ENCODE measurements at regions not wholly inside any gene's neighbourhood (a gene's known extent, or its start where the extent isn't known, plus 50 kb on each side); places are given as distances from the start of the nearest gene placed in this dataset.

- CTCF ChIA-PET, result no interaction called here
- Histone ChIP-seq H3K4me1 (replicated peaks; ENCODE audit: insufficient read depth) (no peaks in the 10 kb centered on the region), H3K9me3 (ENCODE audit: insufficient read depth, low read depth) (no peaks in the 10 kb centered on the region), H2AFZ (no peak overlapping the region), H3F3A (ENCODE audit: insufficient read depth, low read depth) (no peaks in the 10 kb centered on the region), H3K79me2 (ENCODE audit: low read depth) (no peaks in the 10 kb centered on the region), H3K9me2 (ENCODE audit: insufficient read depth) (no peaks in the 10 kb centered on the region), H4K20me1 (ENCODE audit: insufficient read depth) (no peaks in the 10 kb centered on the region), H3K4me3 (no peak overlapping the region), H3K36me3 (ENCODE audit: low read depth) (no peaks in the 10 kb centered on the region), H3K27ac (no peak overlapping the region), H3K27me3 (ENCODE audit: insufficient read depth, low read depth) (no peaks in the 10 kb centered on the region), H3K4me2 (no peak overlapping the region)
- no TSS peak for BruUV-seq (replicated peaks)
- POLR2A ChIA-PET (ENCODE audit: unreplicated experiment), result no interaction called here
- intact Hi-C loops (cut with micrococcal nuclease; ENCODE audit: unreplicated experiment), result no loop called here
- TF ChIP-seq CTCF (conservative IDR thresholded peaks at IDR 0.05) (no peak), EZH2 (IDR thresholded peaks at IDR 0.05; ENCODE audit: low read depth) (no peak)
- no peak for DNase-seq
Observed at GRCh38 chr3:177490626-177491025, 293.3 kb upstream of the TBL1XR1 start.

- H3K9me3 ChIP-seq (ENCODE audit: insufficient read depth, low read depth), result peaks cover 1% of the 10 kb centered on the region; the same call in 1 of the 2 replicates
- H3K27ac ChIP-seq, result no peak overlapping the region
- intact Hi-C loops (cut with micrococcal nuclease; ENCODE audit: unreplicated experiment), result no loop called here
- H4K20me1 ChIP-seq (ENCODE audit: insufficient read depth), result no peaks in the 10 kb centered on the region
- DNase-seq, result no peak
- no peaks in the 10 kb centered on the region for H3K9me2 ChIP-seq (ENCODE audit: insufficient read depth)
- no TSS peak for BruUV-seq (replicated peaks)
- no peaks in the 10 kb centered on the region for H3F3A ChIP-seq (ENCODE audit: insufficient read depth, low read depth)
- H3K4me3 ChIP-seq, result no peak overlapping the region
- no peaks in the 10 kb centered on the region for H3K4me1 ChIP-seq (replicated peaks; ENCODE audit: insufficient read depth)
- TF ChIP-seq EZH2 (IDR thresholded peaks at IDR 0.05; ENCODE audit: low read depth), result no peak
- TF ChIP-seq CTCF (conservative IDR thresholded peaks at IDR 0.05), result no peak
- ChIA-PET POLR2A (ENCODE audit: unreplicated experiment) (no interaction called here), CTCF (no interaction called here)
- H3K36me3 ChIP-seq (ENCODE audit: low read depth), result no peaks in the 10 kb centered on the region
- no peak overlapping the region for H2AFZ ChIP-seq
- H3K4me2 ChIP-seq, result no peak overlapping the region
- H3K27me3 ChIP-seq (ENCODE audit: insufficient read depth, low read depth), result no peaks in the 10 kb centered on the region
- no peaks in the 10 kb centered on the region for H3K79me2 ChIP-seq (ENCODE audit: low read depth)
Observed at GRCh38 chr3:177491296-177492032, 294.2 kb upstream of the TBL1XR1 start.

DNA sequence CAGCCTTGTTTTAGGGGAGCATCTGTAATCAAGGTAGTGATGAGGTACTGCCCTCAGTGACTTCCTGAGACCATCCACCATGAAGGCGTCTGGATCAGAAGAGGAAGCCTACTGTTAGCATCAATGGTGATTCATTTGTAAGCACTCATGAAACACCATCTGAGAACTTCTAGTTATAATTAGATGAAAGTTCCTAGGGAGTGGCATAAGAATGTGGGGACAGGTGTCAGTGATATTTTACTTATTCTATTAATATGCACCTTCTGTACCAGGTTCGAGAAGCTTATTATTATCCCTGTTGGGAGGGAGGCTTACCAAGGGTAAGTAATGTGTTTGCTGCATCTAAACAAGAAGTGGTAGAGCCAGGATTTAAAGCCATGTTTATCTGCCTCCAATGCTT, 295.8 kb upstream of the TBL1XR1 start:
- H3K79me2 ChIP-seq (ENCODE audit: low read depth), result no peaks in the 10 kb centered on the region
- no peak overlapping the region for H3K27ac ChIP-seq
- H3K27me3 ChIP-seq (ENCODE audit: insufficient read depth, low read depth), result no peaks in the 10 kb centered on the region
- no peak overlapping the region for H2AFZ ChIP-seq
- H4K20me1 ChIP-seq (ENCODE audit: insufficient read depth), result no peaks in the 10 kb centered on the region
- no peak overlapping the region for H3K4me3 ChIP-seq
- H3K4me1 ChIP-seq (replicated peaks; ENCODE audit: insufficient read depth), result peaks cover 3% of the 10 kb centered on the region; the same call in 1 of the 2 replicates
- ChIA-PET POLR2A (ENCODE audit: unreplicated experiment) (no interaction called here), CTCF (no interaction called here)
- intact Hi-C loops (cut with micrococcal nuclease; ENCODE audit: unreplicated experiment), result no loop called here
- H3K9me3 ChIP-seq (ENCODE audit: insufficient read depth, low read depth), result peaks cover 4% of the 10 kb centered on the region; the same call in 1 of the 2 replicates
- TF ChIP-seq EZH2 (IDR thresholded peaks at IDR 0.05; ENCODE audit: low read depth) (no peak), CTCF (conservative IDR thresholded peaks at IDR 0.05) (no peak)
- no peak for DNase-seq
- no TSS peak for BruUV-seq (replicated peaks)
- no peaks in the 10 kb centered on the region for H3K36me3 ChIP-seq (ENCODE audit: low read depth)
- H3F3A ChIP-seq (ENCODE audit: insufficient read depth, low read depth), result peaks cover 4% of the 10 kb centered on the region; the same call in 1 of the 2 replicates
- no peaks in the 10 kb centered on the region for H3K9me2 ChIP-seq (ENCODE audit: insufficient read depth)
- no peak overlapping the region for H3K4me2 ChIP-seq

Data from PC-9 (cell line).